ENCODE measurements at regions not wholly inside any gene's neighbourhood (a gene's known extent, or its start where the extent isn't known, plus 50 kb on each side); places are given as distances from the start of the nearest gene placed in this dataset.

DNA sequence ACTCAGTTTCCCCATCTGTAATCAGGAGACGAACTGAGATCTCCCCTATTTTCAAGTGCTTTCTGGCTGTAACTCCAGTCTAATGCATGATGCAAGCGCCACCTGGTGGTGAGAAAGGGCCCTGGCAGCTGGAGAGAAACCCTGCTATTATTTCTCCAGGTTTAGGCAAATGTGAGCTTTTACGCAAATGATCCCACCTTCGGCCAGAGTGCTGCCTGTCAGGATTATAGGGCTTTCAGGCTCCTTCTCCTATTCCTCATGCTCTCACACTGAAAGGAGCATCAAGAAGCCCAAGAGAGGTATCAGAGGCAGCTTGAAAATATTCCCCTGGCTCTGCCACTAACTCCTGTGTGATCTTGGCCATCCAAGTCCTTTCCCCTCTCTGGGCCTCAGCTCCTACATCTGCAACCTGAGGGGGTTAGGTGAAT, 93.9 kb upstream of the RASGRF1 start:
- DNase-seq, result peak; percentile 50

DNA sequence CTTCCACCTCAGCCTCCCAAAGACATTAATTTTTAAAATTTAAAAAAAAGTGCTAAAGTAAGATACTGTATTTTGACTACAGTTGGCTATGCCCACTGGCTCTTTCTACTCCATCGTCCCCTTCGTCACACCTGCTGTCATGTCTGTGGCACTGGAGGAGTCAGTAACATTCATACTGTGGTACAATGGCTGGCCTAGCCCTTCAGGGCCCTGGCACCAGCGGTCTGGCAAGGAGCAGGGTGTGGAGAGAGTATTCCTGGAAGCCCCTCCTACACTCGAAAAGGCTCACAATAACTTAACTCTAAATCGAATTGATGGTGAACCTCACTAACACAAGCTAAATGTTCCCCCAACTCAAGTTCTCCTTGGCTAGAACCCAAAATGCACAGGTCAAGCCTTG, 89.7 kb upstream of the RASGRF1 start:
- no peak for DNase-seq

DNA sequence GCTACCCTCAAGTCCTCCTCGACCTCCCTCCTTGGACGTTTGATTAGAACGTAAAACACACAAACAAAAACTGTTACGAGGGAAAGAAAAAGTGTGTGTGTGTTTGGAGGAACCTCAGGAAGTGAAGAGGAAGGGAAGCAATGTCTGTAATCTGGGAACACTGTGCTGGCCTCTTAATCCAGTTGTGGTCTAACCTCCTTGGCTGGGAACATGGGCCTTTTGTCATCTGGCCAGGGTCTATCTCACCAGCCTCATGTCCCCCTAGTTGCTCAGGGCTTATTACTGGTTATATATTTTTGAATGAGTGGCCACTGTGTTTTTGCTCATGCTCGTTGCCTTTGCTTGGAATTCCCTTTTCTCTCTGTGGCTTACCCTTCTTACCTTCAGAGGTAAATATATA, 89.0 kb upstream of the RASGRF1 start:
- DNase-seq, result no peak

DNA sequence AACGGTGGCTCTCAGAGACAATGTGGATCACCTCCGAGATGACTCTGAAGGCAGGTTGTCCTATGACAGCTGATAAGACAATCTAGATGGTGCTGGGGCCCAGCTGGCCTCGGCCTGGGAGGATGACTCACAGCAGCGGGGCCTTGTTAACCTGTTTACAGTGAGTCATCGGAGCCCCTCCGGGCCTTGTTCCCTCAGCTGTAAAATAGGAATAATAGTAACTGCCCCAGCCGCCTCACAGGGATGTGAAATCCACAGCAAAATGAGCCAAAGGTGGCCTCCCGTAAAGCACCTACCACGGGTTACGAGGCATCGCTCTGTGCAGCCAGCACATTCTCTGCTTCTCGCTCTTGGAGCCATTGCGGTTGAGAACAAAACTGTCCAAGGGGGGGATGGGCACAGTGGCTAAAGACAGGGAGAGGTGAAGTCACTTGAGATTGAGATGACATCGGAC, 88.6 kb upstream of the RASGRF1 start:
- DNase-seq, result no peak

DNA sequence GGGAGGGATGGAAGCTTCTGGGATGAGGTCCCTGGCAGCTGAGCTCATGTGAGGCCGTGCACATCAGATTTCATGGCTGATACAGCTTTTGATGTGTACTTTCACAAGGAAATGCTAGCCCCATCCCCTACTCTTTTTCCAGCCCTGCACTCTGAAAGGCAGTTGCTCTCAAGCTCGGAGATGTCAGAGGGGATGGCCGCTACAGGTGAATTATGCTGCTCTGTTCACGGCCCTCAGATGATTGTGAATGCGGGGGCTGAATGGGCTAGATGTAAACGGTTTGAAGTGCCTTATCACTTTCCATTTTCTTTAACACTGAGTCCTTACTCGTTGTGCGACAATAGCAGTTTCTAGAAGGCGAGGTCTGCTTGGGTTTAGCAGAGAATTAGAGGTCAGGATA, 88.0 kb upstream of the RASGRF1 start:
- no peak for DNase-seq

DNA sequence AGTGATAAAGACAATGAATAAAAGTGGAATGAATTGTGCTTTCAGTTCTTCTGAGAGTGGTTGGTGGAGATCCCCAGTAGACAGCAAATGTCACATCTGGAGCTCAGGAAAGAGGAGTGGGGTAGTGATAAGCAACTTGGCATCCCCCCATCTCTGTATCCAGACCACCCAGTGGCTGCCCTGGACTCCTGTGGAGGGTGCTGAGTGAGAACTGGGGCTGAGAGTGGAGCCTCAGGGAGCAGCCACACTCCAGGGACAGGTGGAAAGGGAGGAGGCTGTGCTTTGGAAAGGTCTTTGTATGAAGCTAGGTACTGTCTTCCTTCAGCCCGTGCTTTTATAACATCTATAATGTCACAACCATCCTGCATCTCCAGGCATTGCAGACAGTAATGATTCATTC, 85.6 kb upstream of the RASGRF1 start:
- DNase-seq, result no peak

DNA sequence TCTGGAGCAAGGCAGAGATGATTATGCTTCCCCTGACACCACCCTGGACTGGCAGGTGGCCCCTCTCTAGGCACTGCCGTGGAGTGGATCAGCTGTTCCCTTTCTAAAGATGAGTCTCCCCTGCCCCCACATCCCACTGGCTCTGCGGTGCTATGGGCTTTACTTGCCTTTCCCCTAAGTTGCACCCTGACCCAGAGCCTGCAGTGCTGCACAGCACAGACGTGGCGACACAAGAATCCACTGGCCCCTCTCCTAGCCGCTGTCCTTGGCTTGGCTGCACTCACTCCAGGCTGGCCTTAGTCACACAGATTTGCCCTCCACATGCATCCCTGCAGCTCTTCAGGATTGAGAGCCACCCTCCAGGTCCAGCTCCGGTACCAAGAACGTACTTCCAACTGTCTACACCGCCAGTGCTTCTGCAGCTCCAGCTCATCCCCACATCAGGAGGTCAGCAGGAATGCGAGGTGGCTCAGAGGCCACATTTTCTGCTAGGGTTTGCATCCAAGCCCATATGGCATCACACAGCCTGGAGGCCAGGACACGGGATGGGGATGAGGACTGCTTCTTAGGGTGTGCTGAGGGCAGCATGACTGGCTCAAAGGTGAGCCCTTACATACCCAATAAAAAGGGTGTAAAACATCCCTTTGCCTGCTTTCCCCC, 82.4 kb upstream of the RASGRF1 start:
- no peak for DNase-seq

DNA sequence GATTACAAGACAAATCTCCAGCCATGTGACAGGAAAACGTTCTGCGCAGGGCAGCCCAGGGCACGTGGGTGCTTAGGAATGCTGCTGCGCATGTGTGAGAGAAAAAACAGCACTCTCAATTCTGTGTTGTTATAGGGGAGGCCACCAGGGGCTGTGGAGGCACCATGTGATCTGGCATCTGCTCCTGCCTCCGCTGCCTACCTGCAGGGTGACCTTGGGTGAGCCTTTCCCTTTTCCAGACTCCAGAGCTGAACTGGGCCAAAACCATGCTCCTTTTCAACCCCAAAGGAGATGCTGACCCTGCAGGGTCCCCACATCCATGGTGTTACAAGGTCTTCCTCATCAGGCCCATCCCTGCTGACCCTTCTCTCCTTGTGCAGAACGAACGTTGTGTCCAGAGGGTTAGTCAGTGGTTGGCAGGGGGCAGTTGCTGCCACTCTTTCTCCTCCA, 81.5 kb upstream of the RASGRF1 start:
- no peak for DNase-seq

DNA sequence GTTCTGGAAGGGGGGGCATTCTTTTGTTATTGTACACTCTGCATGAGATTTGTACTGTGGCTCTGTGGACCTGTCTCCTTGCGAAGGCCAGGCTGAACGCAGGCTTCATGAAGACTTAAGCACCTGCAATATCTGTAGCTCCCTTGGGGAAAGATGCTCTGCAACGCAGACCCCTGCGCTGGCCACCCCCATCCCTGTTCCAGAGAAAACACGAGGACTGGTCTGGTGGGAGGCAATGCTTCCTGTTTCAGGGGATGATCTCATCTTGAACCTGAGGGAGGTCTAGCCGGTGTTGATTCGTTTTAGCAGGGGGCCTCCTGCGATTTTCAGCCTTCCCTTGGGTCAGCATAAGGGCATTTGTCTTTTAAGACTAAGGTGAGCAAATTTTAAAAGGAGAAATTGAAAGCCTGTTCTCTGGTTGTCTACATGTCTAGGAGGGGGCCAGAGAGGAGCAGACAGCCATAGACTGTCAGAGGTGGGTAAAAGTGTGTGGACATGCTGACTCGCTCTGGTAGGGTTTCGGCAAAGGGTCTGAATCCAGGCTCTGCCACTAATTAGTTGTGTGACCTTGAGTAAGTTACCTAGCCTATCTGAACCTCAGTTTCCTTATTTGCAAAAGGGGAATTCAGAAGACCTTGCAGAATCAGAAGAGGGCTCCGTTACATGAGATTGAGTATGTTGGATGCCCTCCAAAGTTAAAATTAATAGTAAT, 80.9 kb upstream of the RASGRF1 start:
- no peak for DNase-seq

DNA sequence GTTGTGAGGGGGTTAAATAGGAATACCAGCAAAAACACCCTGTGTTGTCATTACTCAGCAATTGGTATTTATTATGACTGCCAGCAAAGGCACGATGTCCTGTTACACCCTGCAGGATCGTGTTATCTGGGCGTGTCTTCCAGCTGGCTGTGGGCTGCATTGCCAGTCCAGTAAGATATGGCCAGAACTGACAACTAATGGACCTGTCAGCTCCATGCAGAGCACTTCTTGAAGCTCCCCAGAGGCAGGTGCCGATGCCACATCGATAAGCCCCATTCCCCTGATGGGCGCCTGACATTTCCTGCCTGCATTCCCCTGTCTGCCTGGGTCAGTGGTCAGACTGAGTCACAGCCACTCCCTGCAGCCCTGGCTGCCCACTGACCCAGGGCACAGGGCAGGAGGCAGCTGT, 79.7 kb upstream of the RASGRF1 start:
- DNase-seq, result no peak

DNA sequence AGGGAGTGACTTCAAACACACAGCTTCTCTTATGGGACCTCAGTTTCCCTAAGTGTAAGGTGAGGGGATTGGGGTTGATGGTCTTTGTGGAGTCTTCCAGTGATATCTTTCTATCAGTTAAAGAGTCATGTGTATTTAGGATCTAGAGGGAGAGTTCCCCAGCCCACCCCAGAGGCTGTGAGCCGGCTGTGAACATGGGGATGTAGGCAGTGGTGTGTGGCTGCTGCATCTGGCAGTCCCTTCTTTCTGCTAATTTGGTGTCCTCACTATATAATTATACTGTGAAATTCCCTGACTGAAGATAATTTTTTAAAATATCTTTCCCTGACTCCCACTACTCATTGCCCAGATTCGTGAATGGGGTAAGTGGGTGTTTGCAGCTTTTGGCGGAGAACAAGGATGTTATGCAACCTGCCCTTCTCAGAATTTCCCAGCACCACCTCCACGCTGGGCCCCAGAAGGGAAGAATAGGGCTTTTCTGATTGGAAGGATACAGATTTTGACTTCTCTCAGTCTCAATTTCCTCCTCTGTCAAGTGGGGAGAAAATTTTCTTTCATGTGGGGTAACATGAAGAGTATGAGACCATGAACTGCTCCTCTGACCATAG, 79.0 kb upstream of the RASGRF1 start:
- no peak for DNase-seq

DNA sequence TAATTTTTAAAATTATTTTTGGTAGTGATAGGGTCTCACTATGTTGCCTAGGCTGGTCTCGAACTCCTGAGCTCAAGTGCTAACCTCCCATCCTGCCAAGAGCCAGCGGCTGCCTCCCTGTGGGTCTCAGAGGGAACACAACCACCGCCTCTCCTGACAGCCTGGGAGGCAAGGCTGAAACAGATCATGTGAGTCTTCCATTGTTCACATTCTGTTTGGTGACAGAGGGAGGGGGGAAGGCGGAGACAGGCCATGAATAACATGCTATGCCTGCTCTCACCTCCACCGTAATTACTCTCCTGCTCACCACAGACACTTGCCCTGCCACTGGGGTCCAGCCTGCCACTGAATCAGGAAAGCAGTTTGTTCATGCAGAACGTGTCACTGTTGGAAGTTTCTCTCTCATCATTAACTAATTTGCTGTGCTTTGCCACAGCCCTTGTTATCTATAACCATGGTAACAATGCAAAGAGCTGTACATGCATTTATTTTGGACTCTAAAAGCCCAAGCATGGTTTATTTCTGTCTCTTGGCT, 78.4 kb upstream of the RASGRF1 start:
- no peak for DNase-seq

DNA sequence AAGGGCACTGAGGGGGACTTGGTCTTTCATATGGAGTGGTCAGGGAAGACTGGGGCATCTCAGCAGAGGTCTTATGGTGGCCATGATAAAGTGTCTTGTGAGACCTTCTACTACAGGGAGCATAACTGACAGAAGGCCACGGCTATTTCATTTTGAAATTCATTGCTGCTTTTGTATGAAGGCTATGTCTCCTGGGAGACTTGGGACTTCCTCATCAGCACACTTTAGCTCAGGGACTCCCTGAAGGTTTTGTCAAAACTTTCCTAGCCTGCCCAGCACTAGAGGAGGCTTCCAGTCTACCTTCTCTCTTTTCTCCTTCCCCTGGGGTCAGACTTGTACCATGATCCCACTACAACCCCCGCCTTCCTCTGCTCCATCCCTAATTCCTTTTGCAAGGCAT, 77.2 kb upstream of the RASGRF1 start:
- DNase-seq, result no peak

DNA sequence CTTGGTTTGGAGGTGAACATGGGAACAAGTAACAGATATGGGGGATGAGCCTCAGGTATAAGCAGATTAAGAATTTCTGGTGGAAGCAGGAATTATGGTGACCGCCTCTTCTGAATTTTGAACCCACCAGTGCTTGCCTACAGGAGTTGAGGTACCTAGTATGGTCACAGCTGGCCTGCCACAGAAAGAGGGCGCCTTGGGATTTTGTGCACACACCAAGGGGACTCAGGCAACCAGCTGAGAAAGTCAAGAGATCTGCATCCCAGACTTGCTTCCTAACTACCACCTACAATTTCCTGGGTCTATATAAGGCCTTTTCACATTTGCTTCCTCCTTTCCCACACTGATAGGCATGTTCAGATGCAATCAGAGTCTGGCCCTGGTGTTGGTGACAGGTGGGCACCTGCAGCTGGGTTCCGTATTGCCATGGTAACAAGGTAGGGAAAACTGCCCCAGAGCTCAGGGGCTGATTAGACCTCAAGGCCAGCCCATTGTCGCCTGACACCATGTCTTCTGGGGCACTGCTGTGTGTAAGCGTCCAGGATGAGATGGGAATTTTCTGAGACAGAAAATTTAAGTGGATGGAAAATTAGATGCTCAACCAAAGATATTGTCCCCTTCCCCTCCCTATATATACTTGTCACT, 75.9 kb upstream of the RASGRF1 start:
- no peak for DNase-seq

DNA sequence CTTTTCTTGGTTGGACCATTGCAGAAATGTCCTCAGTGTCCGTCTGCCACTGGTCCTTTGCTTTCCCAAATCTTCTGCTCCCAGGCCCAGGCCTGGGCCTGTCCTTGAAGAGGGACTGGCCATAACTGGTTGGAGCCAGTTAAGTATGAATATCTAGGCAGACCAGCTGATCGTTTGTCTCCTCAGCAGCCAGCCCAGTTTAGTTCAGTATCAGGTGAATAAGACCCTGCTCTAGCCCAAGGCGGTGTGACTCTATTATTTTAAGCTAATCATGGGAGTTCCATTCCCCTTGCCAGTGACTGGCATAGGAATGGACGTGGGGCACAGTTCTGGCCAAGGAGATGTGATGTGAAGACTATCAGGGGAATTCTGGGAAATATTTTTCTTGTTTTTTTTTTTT, 73.9 kb upstream of the RASGRF1 start:
- no peak for DNase-seq

DNA sequence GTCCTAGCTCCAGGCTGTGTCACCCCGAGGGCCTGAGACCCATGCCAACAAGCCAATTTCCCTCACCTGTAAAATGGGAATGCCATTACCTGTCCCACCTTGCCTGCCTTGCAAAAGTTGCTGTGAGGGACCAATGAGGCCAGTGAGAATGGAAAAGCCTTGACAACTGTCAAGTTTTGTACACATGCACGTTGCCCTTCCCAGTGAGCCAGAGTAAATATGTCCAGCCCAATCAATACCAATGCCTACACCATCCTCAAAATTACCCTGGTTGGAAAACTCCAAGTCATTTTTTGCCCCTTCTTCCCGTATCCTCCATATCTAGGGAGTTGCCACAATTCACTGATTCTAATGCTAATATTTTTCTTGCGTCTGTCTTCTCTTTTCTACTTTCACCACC, 73.5 kb upstream of the RASGRF1 start:
- DNase-seq, result no peak

DNA sequence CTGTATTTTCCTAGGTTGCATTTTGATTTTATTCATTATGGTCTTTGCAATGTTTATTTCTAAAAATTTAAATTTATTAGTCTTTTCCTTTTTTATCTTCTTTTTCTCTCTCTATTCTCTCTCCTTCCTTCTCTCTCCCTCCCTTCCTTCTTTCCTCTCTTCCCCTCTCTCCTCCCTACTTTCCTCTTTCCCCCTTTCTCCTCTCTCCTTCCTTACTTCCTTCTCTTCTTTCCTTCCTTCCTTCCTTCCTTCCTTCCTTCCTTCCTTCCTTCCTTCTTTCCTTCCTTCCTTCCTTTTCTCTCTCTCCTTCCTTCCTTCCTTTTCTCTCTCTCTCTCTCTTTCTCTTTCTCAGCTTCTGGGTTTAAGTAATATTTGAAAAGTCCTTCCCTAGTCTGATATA, 72.8 kb upstream of the RASGRF1 start:
- no peak for DNase-seq

DNA sequence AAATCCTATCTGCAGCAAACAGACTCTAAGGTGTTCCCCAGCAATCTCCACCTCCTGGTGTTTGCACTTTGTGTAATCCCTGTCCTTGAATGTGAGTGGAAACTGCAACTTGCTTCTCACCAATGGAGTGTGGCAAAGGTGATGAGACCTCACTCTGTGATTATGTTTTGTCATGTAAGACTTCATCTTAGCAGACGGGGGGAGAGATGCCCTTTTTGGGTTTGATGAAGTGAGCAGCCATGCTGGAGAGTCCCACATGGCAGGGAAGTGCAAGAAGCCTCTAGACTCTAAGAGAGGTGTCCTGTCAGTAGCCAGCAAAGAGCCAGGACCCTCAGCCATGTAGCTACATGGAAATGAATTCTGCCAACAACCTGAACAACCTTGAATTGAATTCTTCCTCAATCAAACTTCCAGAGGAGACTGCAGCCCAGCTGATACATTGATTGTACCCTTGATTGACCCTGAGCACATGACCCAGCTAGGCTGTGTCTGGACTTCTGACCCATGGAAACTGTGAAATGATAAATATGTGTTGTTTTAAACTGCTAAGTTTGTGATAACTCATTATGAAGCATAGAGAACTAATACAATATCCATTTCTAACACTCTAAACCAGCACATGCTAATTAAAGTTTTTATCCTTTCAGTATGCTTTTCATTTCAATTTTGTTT, 71.4 kb upstream of the RASGRF1 start:
- DNase-seq, result no peak

DNA sequence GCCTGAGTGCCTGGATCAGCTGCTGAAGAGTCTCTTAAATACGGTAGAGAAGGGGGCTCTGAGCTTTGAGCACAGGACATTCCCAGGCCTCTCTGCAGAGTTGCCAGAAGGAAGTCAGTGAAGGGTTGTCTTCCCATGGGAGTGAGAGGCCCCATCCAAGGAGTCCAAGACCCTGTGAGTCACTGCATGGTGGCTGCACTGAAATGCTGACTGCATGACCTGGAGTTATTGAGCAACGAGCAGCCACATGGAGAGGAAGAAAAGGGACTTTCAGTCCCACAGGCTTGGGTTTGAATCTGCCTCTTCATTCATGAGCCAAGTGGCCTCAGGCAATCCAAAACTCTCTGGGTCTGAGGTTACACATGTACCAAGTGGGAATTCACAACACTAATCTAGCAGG, 69.6 kb upstream of the RASGRF1 start:
- no peak for DNase-seq

DNA sequence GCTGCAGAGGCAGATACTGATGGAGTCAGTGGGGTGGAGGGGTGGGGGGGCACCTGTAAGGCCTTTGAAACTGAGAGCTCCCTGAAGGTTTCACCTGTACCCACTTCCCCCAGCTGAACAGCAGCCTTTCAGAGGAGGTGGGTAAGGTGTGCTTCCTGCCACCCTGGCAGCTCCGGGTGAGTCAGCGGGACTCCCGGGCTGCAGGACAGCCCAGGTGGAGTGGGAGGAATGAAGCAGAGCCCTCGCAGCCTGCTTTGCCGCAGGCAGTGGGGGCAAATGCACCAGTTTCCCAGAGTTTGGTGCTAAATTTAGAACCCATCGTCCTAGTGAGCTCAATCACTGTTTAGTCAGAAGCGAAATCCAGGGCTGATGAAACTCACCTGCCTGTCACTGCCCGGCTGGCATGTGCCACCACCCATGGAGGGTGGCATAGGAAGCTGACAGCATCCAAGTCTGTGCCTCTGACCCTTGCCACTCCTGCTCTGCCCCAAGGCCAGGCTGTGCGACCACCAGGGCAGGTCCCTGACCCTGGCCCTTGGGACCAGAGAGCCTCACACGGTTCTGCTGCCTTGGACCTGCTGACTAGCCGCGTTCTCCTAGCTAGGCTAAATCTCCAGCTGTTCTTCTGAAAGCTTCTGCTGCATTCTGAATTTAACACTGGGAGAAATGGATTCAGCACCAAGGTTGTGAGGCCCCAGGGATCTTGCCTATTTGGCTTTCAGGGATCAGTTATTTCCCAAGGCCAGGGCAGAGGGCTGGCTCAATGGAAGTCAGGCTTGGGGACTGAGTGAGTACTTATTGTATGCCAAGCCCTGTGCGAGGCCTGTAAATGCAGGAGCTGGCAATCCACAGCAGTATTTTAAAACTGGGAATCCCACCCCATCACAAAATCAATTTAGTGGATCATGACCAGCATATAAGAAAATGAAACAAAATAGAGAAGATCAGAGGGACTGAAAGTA, 67.3 kb upstream of the RASGRF1 start:
- DNase-seq, result no peak

DNA sequence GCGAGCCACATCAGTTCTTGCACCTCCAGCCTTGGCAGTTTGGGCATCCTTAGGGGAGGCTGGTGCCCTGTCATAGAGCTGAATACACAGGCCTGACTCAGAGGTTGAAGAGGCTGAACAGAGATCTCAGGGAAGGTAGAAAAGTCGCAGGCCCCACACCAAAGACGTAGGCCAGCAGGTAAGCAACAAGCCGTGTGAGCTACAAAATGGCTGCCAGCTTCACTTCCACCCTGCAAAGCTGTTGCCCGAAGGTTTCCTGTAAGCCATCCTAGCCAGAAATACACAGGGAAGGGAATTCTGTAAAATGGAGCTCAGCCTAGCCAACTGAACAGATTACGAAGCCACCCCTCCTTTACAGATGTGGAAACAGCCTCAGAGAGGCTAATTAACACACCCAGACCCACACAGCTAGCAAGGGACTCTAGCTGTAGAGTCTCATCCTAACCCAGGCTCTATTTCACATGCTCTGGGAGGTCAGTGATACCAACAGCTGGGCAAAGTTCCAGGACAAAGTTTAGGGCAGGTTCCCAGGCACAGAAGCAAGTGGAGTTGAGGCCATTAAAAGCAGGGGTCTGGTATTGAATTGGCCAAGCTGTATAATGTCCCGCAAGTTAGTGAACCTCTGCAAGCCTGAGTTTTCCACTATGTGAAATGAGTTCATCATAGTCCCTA, 66.3 kb upstream of the RASGRF1 start:
- no peak for DNase-seq
